Smooth muscle cell (in vitro differentiated cells): ENCODE measurements at regions not wholly inside any gene's neighbourhood (a gene's known extent, or its start where the extent isn't known, plus 50 kb on each side); places are given as distances from the start of the nearest gene placed in this dataset.
"Not testable (repeated sequence)": the region's sequence is repeated elsewhere in the genome, so short reads cannot be mapped to it uniquely, and the experiment has no call there.

Source experiments
- DNase-seq: peaks from one replicate; lab custom pipeline; 2025; ENCODE audit not compliant: unreplicated experiment; lab: John Stamatoyannopoulos, UW
- H2AFZ ChIP-seq: fragments of 200-600 bp; sonication (generic); 2 replicates; pipeline ENCODE4 v1.6.0; 2016; ENCODE audit warnings: antibody characterized with exemption, low read depth, mild to moderate bottlenecking
- H3F3A ChIP-seq: fragments of 200-600 bp; sonication (generic); 2 replicates; pipeline ENCODE4 v1.6.0; 2017; ENCODE audit warnings: antibody characterized with exemption, low read depth
- H3K27ac ChIP-seq: fragments of 200-600 bp; sonication (generic); 2 replicates; pipeline ENCODE4 v1.5.1; 2016; ENCODE audit warnings: low read depth, mild to moderate bottlenecking
- H3K27me3 ChIP-seq: fragments of 200-600 bp; sonication (generic); 2 replicates; pipeline ENCODE4 v1.6.1; 2016; ENCODE audit warnings: low read depth, mild to moderate bottlenecking
- H3K36me3 ChIP-seq: fragments of 200-600 bp; sonication (generic); 2 replicates; pipeline ENCODE4 v1.5.1; 2016; ENCODE audit warnings: low read depth
- H3K4me1 ChIP-seq: fragments of 200-600 bp; sonication (generic); 2 replicates; pipeline ENCODE4 v1.5.1; 2016; ENCODE audit warnings: low read depth
- H3K4me2 ChIP-seq: fragments of 200-600 bp; sonication (generic); 2 replicates; pipeline ENCODE4 v1.6.0; 2016; ENCODE audit warnings: mild to moderate bottlenecking
- H3K4me3 ChIP-seq: fragments of 200-600 bp; sonication (generic); 2 replicates; pipeline ENCODE4 v1.5.1; 2016; ENCODE audit warnings: mild to moderate bottlenecking
- H3K79me2 ChIP-seq: fragments of 200-600 bp; sonication (generic); 2 replicates; pipeline ENCODE4 v1.6.0; 2016; ENCODE audit warnings: low read depth, mild to moderate bottlenecking
- H3K9ac ChIP-seq: fragments of 200-600 bp; sonication (generic); 2 replicates; pipeline ENCODE4 v1.6.0; 2016; ENCODE audit warnings: low read depth
- H3K9me3 ChIP-seq: fragments of 200-600 bp; sonication (generic); replicated peaks from 2 replicates; pipeline ENCODE4 v1.5.1; 2016; ENCODE audit warnings: low read depth
- H4K20me1 ChIP-seq: fragments of 200-600 bp; sonication (generic); 2 replicates; pipeline ENCODE4 v1.6.0; 2016; ENCODE audit warnings: low read depth
- CTCF ChIP-seq: fragments of 200-600 bp; sonication (generic); IDR thresholded peaks from 2 replicates; pipeline ENCODE4 v1.5.1; 2017; ENCODE audit warnings: borderline replicate concordance, mild to moderate bottlenecking, antibody characterized with exemption; ENCODE audit not compliant: insufficient read depth, poor library complexity, severe bottlenecking
- WGBS: methylation state at CpG from one replicate; pipeline ENCODE4 v1.1.7; 2016; ENCODE audit warnings: low lambda C conversion rate; 5-methylcytosine and 5-hydroxymethylcytosine counted together

GRCh38 chrX:40388441-40388840 is 192.3 kb upstream of the ATP6AP2 start:
- DNase-seq = no peak
- TF ChIP-seq CTCF = no peak
- no peaks in the 10 kb centered on the region for H3K27me3 ChIP-seq
- no peaks in the 10 kb centered on the region for H3K9me3 ChIP-seq
- WGBS = 80% methylated on average over 5 of the region's 5 CpGs
- H3K4me3 ChIP-seq = no peak overlapping the region
- H3K36me3 ChIP-seq = no peaks in the 10 kb centered on the region
- no peaks in the 10 kb centered on the region for H3K4me1 ChIP-seq
- no peaks in the 10 kb centered on the region for H3K79me2 ChIP-seq
- H3K27ac ChIP-seq = no peak overlapping the region
- H3F3A ChIP-seq = no peaks in the 10 kb centered on the region
- H2AFZ ChIP-seq = no peak overlapping the region
- no peak overlapping the region for H3K9ac ChIP-seq
- H4K20me1 ChIP-seq = no peaks in the 10 kb centered on the region
- no peak overlapping the region for H3K4me2 ChIP-seq

GRCh38 chrX:40387869-40388268 is 192.9 kb upstream of the ATP6AP2 start:
- not testable (repeated sequence) for H3K9me3 ChIP-seq, DNase-seq, H3K79me2 ChIP-seq, H3F3A ChIP-seq, H3K36me3 ChIP-seq, H3K4me3 ChIP-seq, H2AFZ ChIP-seq, H3K9ac ChIP-seq, H3K27ac ChIP-seq, H3K27me3 ChIP-seq, H3K4me2 ChIP-seq, H3K4me1 ChIP-seq, H4K20me1 ChIP-seq
- WGBS = 89% methylated on average over 9 of the region's 9 CpGs

GRCh38 chrX:40387311-40387710 is 193.5 kb upstream of the ATP6AP2 start:
- H4K20me1 ChIP-seq, H2AFZ ChIP-seq, H3K4me1 ChIP-seq, H3K27ac ChIP-seq, H3K9ac ChIP-seq, H3K36me3 ChIP-seq, H3K4me2 ChIP-seq, H3K4me3 ChIP-seq, H3F3A ChIP-seq, H3K27me3 ChIP-seq, H3K79me2 ChIP-seq, DNase-seq, H3K9me3 ChIP-seq: not testable (repeated sequence)
- 86% methylated on average over 7 of the region's 7 CpGs for WGBS

- H3K27me3 ChIP-seq = no peaks in the 10 kb centered on the region
- H3K27ac ChIP-seq = no peak overlapping the region
- DNase-seq = no peak
- no peak overlapping the region for H3K4me3 ChIP-seq
- H3K4me1 ChIP-seq = peaks cover 5% of the 10 kb centered on the region
- no peaks in the 10 kb centered on the region for H3K79me2 ChIP-seq
- no peaks in the 10 kb centered on the region for H3K36me3 ChIP-seq
- 81% methylated on average over 3 of the region's 3 CpGs for WGBS
- no peaks in the 10 kb centered on the region for H3F3A ChIP-seq
- H3K4me2 ChIP-seq = no peak overlapping the region
- H2AFZ ChIP-seq = no peak overlapping the region
- no peak for TF ChIP-seq CTCF
- no peaks in the 10 kb centered on the region for H3K9me3 ChIP-seq
- no peaks in the 10 kb centered on the region for H4K20me1 ChIP-seq
- H3K9ac ChIP-seq = no peak overlapping the region
Measured at GRCh38 chrX:40385682-40386081, 195.1 kb upstream of the ATP6AP2 start.

- Histone ChIP-seq H3K4me2 (no peak overlapping the region), H4K20me1 (no peaks in the 10 kb centered on the region), H3K9me3 (no peaks in the 10 kb centered on the region), H3K4me1 (peaks cover 7% of the 10 kb centered on the region), H3F3A (no peaks in the 10 kb centered on the region), H3K4me3 (no peak overlapping the region), H3K36me3 (no peaks in the 10 kb centered on the region), H3K27ac (no peak overlapping the region), H2AFZ (no peak overlapping the region), H3K79me2 (no peaks in the 10 kb centered on the region), H3K9ac (no peak overlapping the region), H3K27me3 (no peaks in the 10 kb centered on the region)
- TF ChIP-seq CTCF = no peak
- no peak for DNase-seq
- 90% methylated on average over 10 of the region's 10 CpGs for WGBS
Measured at GRCh38 chrX:40385256-40385655, 195.5 kb upstream of the ATP6AP2 start.
